ENCODE measurements at regions not wholly inside any gene's neighbourhood (a gene's known extent, or its start where the extent isn't known, plus 50 kb on each side); places are given as distances from the start of the nearest gene placed in this dataset.

GRCh38 chr4:156662921-156663320 lies 308.7 kb downstream of the PDGFC start:
- WGBS, 2 experiments (ENCODE audit: extremely low coverage in 2 of 2, insufficient read length in 1 of 2) = no CpG with 5 or more reads among the region's 1 CpG
- intact Hi-C loops (cut with micrococcal nuclease) = no loop called here
- Histone ChIP-seq H2BK15ac (ENCODE audit: low read depth, low read length) (no peak overlapping the region), H4K5ac (ENCODE audit: low read depth, low read length) (no peak overlapping the region), H3K9me3 (ENCODE audit: control insufficient read depth, insufficient read depth, low read length) (no peaks in the 10 kb centered on the region), H3K4me3 (ENCODE audit: insufficient read depth, low read depth, low read length) (no peak overlapping the region), H2AFZ (replicated peaks; ENCODE audit: low read length, poor library complexity) (no peak overlapping the region), H3K4me1 (ENCODE audit: control insufficient read depth, insufficient read depth, low read length) (no peaks in the 10 kb centered on the region), H4K20me1 (ENCODE audit: insufficient read depth, low read length) (no peaks in the 10 kb centered on the region), H2BK120ac (ENCODE audit: low read depth, low read length) (no peak overlapping the region), H4K8ac (ENCODE audit: low read depth in 2 of 2, low read length in 2 of 2) (no peak overlapping the region), H2AK9ac (replicated peaks; ENCODE audit: low read depth, low read length, poor library complexity) (no peak overlapping the region), H3K56ac (ENCODE audit: extremely low read depth, insufficient read depth, low read length) (no peak overlapping the region), H3K14ac (replicated peaks; ENCODE audit: low read depth, low read length) (no peak overlapping the region), H2AK5ac (ENCODE audit: low read depth, low read length) (no peak overlapping the region), H2BK20ac (ENCODE audit: low read depth, low read length) (no peak overlapping the region), H3K4me2 (ENCODE audit: low read depth, low read length) (no peak overlapping the region), H3K4ac (ENCODE audit: low read depth, low read length) (no peak overlapping the region), H3K79me1 (ENCODE audit: low read depth in 1 of 2, low read length in 2 of 2) (no peaks in the 10 kb centered on the region), H3K9me1 (ENCODE audit: insufficient read depth, low read length) (no peaks in the 10 kb centered on the region), H3K36me3 (ENCODE audit: control insufficient read depth, insufficient read depth, low read length) (no peaks in the 10 kb centered on the region), H3K18ac (ENCODE audit: low read depth, low read length) (no peak overlapping the region), H3K27ac (ENCODE audit: insufficient read depth, low read length) (no peak overlapping the region), H2BK5ac (ENCODE audit: low read depth, low read length, poor library complexity, severe bottlenecking) (no peak overlapping the region), H3K27me3 (ENCODE audit: control insufficient read depth, insufficient read depth, low read length) (no peaks in the 10 kb centered on the region), H4K91ac (ENCODE audit: insufficient read depth, low read depth, low read length) (no peak overlapping the region), H3K23ac (ENCODE audit: low read depth, low read length) (no peak overlapping the region), H3K9ac (ENCODE audit: low read depth, low read length) (no peak overlapping the region)
- no peak for TF ChIP-seq ELK1 (IDR thresholded peaks at IDR 0.05; ENCODE audit: borderline replicate concordance, low read depth, low read length)
- TF ChIP-seq SMC3 (IDR thresholded peaks at IDR 0.05; ENCODE audit: low read depth, low read length) = no peak
- TF ChIP-seq NFE2L2 (IDR thresholded peaks at IDR 0.05; ENCODE audit: low read depth, low read length) = no peak
- TF ChIP-seq CHD1 (IDR thresholded peaks at IDR 0.05; ENCODE audit: low read depth, low read length) = no peak
- TF ChIP-seq FOS (IDR thresholded peaks at IDR 0.05; ENCODE audit: low read depth, low read length) = no peak
- no peak for TF ChIP-seq MAZ (IDR thresholded peaks at IDR 0.05; ENCODE audit: borderline replicate concordance, low read depth, low read length)
- no peak for TF ChIP-seq RFX5 (IDR thresholded peaks at IDR 0.05; ENCODE audit: low read depth, low read length)
- TF ChIP-seq RAD21 (IDR thresholded peaks at IDR 0.05; ENCODE audit: low read length) = no peak
- no peak for TF ChIP-seq RCOR1 (IDR thresholded peaks at IDR 0.05; ENCODE audit: insufficient replicate concordance, low read length)
- no peak for TF ChIP-seq MXI1 (IDR thresholded peaks at IDR 0.05; ENCODE audit: borderline replicate concordance, low read depth, low read length)
- TF ChIP-seq BHLHE40 (IDR thresholded peaks at IDR 0.05; ENCODE audit: low read depth, low read length) = no peak
- TF ChIP-seq POLR2A (IDR thresholded peaks at IDR 0.05; ENCODE audit: low read depth, low read length) = no peak
- TF ChIP-seq CEBPB (IDR thresholded peaks at IDR 0.05; ENCODE audit: low read depth, low read length) = no peak
- no peak for TF ChIP-seq CTCF (conservative IDR thresholded peaks at IDR 0.05; ENCODE audit: low read depth, low read length)
- TF ChIP-seq USF2 (IDR thresholded peaks at IDR 0.05; ENCODE audit: low read depth, low read length) = no peak
- no peak for TF ChIP-seq MAFK (IDR thresholded peaks at IDR 0.05; ENCODE audit: low read depth, low read length)
- ChIA-PET CTCF (no interaction called here), POLR2A (ENCODE audit: unreplicated experiment) (no interaction called here)
- no peak for DNase-seq
- dilution Hi-C loops (cut with HindIII; ENCODE audit: low sequenced_read_pairs, unreplicated experiment) = no loop called here
- in situ Hi-C loops (cut with MboI; ENCODE audit: low sequenced_read_pairs) = no loop called here
- no TSS peak for BruUV-seq (replicated peaks)
- ATAC-seq (ENCODE audit: low read depth) = no peak
